Colonic mucosa (tissue), 4 donors: ENCODE measurements at regions not wholly inside any gene's neighbourhood (a gene's known extent, or its start where the extent isn't known, plus 50 kb on each side); places are given as distances from the start of the nearest gene placed in this dataset.

Source experiments
- DNase-seq: peaks from one replicate; pipeline ENCODE4 v3.0.0-alpha.2; 2020
- H3K27ac ChIP-seq: fragments of 200-600 bp; one replicate; pipeline ENCODE4 v1.8.0; 2021
- H3K27me3 ChIP-seq: fragments of 200-600 bp; one replicate; pipeline ENCODE4 v1.8.0; 2021
- H3K36me3 ChIP-seq: fragments of 200-600 bp; one replicate; pipeline ENCODE4 v1.8.0; 2021
- H3K4me1 ChIP-seq: fragments of 200-600 bp; one replicate; pipeline ENCODE4 v1.8.0; 2021; ENCODE audit warnings: mild to moderate bottlenecking
- H3K4me3 ChIP-seq: fragments of 200-600 bp; one replicate; pipeline ENCODE4 v1.8.0; 2021
- H3K9ac ChIP-seq, 2 donors: one replicate each; pipeline ENCODE4 v1.7.0; 2013; ENCODE audit warnings: control low read depth in 2 of 2, low read depth in 2 of 2, low read length in 2 of 2
- H3K9me3 ChIP-seq: fragments of 200-600 bp; one replicate; pipeline ENCODE4 v1.8.0; 2021
- intact Hi-C: fragments of 100-400 bp; cut with DNase I; formaldehyde crosslinking; loops from one replicate; pipeline ENCODE4 v1.14.1; 2022
- TF ChIP-seq, protein P1 (sequence below): fragments of 200-600 bp; IDR thresholded peaks from one replicate; pipeline ENCODE4 v1.8.0; 2022; ENCODE audit warnings: antibody characterized with exemption, mild to moderate bottlenecking
- donor health status: healthy.
- donor health status: DM: no; HTN: no; CAD: no.
- donor health status: DM: no; HTN: no; CAD: no.

DNA sequence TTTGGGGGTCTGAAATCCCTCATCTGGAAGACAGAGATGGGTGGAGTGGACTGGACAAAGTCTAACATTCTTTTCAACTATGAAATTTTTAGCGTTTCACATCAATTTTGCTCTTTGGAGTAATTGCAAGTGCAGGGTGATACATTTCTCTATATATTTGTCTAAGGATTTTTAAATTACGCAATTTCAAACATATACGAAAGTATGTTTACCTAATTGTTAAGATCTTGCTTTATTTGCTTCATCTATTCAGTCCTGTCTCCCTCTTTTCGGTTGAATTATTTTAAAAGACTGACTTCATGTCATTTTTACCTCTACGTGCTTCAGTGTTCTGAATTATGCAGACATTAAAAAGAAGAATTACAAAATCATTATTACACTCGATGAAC lies 101.9 kb upstream of the CREB5 start:
- Histone ChIP-seq H3K36me3 (no peaks in the 10 kb centered on the region), H3K9me3 (no peaks in the 10 kb centered on the region), H3K27me3 (no peaks in the 10 kb centered on the region), H3K4me3 (no peak overlapping the region), H3K9ac (no peak overlapping the region), H3K4me1 (no peaks in the 10 kb centered on the region), H3K27ac (no peak overlapping the region)
- no peak for DNase-seq
- intact Hi-C loops = no loop called here
- TF ChIP-seq, protein P1, sequence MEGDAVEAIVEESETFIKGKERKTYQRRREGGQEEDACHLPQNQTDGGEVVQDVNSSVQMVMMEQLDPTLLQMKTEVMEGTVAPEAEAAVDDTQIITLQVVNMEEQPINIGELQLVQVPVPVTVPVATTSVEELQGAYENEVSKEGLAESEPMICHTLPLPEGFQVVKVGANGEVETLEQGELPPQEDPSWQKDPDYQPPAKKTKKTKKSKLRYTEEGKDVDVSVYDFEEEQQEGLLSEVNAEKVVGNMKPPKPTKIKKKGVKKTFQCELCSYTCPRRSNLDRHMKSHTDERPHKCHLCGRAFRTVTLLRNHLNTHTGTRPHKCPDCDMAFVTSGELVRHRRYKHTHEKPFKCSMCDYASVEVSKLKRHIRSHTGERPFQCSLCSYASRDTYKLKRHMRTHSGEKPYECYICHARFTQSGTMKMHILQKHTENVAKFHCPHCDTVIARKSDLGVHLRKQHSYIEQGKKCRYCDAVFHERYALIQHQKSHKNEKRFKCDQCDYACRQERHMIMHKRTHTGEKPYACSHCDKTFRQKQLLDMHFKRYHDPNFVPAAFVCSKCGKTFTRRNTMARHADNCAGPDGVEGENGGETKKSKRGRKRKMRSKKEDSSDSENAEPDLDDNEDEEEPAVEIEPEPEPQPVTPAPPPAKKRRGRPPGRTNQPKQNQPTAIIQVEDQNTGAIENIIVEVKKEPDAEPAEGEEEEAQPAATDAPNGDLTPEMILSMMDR = no peak

DNA sequence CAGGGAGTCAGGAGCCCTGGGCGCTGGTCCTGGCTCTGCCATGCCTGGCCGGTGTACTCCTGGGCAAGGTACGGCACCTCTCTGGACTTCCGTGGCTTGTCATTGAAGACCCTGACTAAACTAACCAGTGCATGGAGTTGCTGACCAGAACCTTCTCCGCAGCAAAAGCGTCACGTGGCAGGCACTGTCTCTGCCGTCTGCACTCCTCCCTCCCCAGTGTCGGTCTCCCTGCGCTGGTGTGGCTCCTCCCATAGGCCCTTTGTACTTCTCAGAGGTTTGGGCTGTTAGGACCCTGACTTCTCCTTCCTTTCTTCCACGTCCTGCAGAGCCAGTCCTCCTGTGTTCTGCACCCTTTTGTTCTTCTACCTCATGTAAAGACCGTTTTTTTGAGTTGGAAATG lies 100.6 kb upstream of the CREB5 start:
- no peak for DNase-seq
- Histone ChIP-seq H3K4me1 (no peaks in the 10 kb centered on the region), H3K27me3 (no peaks in the 10 kb centered on the region), H3K9ac (no peak overlapping the region), H3K27ac (no peak overlapping the region), H3K4me3 (no peak overlapping the region), H3K9me3 (no peaks in the 10 kb centered on the region), H3K36me3 (no peaks in the 10 kb centered on the region)
- TF ChIP-seq, protein P1 = no peak
- intact Hi-C loops = no loop called here

DNA sequence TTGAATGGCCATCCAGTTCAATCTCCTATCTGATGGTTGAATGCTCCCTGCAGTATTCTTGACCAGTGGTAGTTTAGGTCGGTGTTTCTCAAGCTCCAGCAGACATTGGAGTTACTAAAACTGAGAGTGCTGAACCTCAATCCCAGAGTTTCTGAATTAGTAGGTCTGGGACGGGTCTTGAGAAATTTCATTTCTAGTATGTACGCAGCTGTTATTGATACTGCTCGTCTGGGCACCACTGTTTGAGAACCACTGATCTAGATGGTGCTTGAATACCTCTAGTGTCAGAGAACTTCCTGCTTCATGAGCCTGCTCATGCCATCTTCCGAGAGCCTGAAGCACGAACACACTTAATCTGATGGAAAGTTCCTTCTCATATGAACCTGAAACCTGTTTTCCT lies 99.4 kb upstream of the CREB5 start:
- no peaks in the 10 kb centered on the region for H3K27me3 ChIP-seq
- H3K4me1 ChIP-seq = no peaks in the 10 kb centered on the region
- intact Hi-C loops = no loop called here
- no peak overlapping the region for H3K9ac ChIP-seq
- H3K9me3 ChIP-seq = no peaks in the 10 kb centered on the region
- H3K36me3 ChIP-seq = no peaks in the 10 kb centered on the region
- no peak for DNase-seq
- H3K4me3 ChIP-seq = no peak overlapping the region
- TF ChIP-seq, protein P1 = no peak
- H3K27ac ChIP-seq = no peak overlapping the region

DNA sequence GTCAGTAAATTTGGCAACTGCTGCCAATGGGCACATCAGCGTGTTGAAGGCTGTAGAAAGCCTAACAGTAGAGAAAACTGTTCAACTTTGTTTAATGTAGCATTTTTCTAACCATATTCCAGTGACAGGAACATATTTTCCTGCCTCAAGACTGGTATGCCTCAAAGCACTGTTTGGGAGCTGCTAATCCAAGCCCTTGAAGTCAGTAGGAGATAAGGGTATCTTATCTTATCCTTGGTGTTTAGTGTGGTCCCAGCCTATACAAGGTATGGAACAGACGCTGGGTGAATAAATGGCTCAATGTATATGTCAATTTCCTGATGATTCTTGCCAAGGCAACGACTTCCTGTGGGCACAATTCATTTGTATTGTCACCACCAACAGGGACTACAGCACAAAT lies 97.5 kb upstream of the CREB5 start:
- Histone ChIP-seq H3K27ac (no peak overlapping the region), H3K9me3 (no peaks in the 10 kb centered on the region)
- intact Hi-C loops = no loop called here

DNA sequence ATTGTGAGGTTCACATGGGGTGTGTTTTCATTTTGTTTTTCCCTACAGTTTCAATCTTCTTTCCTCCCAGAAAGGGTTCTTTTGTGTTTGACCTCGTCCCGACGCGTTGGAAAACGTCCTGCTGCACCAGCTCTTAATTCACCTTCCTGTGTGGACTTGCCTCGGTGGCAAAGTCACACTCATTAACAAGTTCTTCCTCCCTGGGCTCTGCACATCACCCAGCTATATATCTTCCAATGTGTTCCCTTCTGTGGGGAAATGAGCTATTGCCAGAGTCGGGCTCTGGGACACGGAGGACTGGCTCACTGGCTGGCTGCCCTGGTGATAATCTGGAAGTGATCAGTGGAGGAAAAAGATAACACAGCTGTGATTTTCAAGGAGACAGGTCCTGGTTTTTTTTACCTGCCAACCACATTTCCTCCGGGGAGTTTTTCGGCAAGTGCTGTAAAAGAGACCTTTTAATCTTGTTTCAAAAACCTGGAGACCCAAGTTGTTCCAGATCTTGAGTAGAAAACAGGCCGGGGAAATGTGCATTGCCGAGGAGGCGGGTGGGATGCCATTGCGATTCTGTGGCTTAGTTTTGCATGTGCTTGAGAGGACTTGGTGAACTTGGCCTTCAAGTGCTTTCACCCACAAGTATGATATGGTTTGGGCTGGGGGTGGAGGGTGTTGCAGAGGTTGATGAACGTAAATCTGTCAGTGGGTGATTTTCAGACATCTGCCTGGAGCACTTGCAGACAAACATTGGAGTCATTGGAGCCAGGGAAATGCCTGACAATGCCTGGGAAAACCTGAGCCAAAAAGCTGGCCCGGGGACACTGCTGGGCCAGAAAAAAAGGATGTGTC lies 96.5 kb upstream of the CREB5 start:
- Histone ChIP-seq H3K36me3 (no peaks in the 10 kb centered on the region), H3K4me3 (no peak overlapping the region), H3K27ac (no peak overlapping the region), H3K27me3 (no peaks in the 10 kb centered on the region), H3K9me3 (no peaks in the 10 kb centered on the region), H3K4me1 (no peaks in the 10 kb centered on the region), H3K9ac (no peak overlapping the region)
- no peak for DNase-seq
- TF ChIP-seq, protein P1 = no peak
- intact Hi-C loops = no loop called here

More for the DNA sequence above, 97.5 kb upstream of the CREB5 start:
- Histone ChIP-seq H3K9ac (no peak overlapping the region), H3K4me3 (no peak overlapping the region), H3K36me3 (no peaks in the 10 kb centered on the region), H3K27me3 (no peaks in the 10 kb centered on the region), H3K4me1 (no peaks in the 10 kb centered on the region)
- no peak for DNase-seq
- TF ChIP-seq, protein P1 = no peak
